ENCODE measurements at regions not wholly inside any gene's neighbourhood (a gene's known extent, or its start where the extent isn't known, plus 50 kb on each side); places are given as distances from the start of the nearest gene placed in this dataset.

- H3K4me3 ChIP-seq (ENCODE audit: low read depth, low read length), result no peak overlapping the region
- no peak for TF ChIP-seq CTCF (IDR thresholded peaks at IDR 0.05; ENCODE audit: low read depth, low read length)
Observed at GRCh38 chr13:84418041-84418440, 535.8 kb upstream of the SLITRK1 start.

- TF ChIP-seq CTCF (IDR thresholded peaks at IDR 0.05; ENCODE audit: low read depth, low read length), result no peak
- H3K4me3 ChIP-seq (ENCODE audit: low read depth, low read length), result no peak overlapping the region
Observed at GRCh38 chr13:84417416-84417815, 535.1 kb upstream of the SLITRK1 start.

- no peak overlapping the region for H3K4me3 ChIP-seq (ENCODE audit: low read depth, low read length)
- no peak for TF ChIP-seq CTCF (IDR thresholded peaks at IDR 0.05; ENCODE audit: low read depth, low read length)
Observed at GRCh38 chr13:84413016-84413415, 530.7 kb upstream of the SLITRK1 start.

DNA sequence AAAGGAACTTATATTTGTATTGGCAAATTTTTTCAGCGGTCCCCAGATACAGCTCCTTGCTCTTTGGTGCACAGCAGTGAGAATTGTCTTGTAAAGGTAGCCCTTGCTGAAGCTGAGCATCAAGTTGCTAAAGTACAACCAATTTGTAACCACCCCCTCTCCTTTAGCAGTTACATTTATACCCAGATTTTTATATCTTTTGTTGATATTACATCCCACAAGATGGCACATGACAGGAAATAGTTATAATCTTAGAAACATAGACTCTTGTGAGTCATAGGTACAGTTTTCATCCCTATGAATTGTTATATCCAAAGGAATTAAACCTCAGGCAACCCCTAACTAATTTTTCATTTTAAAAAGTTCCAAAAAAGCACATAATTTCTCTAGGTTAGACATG, 523.0 kb upstream of the SLITRK1 start:
- no peak for TF ChIP-seq CTCF (IDR thresholded peaks at IDR 0.05; ENCODE audit: low read depth, low read length)
- no peak overlapping the region for H3K4me3 ChIP-seq (ENCODE audit: low read depth, low read length)

GRCh38 chr13:84400706-84401105, 518.4 kb upstream of the SLITRK1 start:
- no peak for TF ChIP-seq CTCF (IDR thresholded peaks at IDR 0.05; ENCODE audit: low read depth, low read length)
- no peak overlapping the region for H3K4me3 ChIP-seq (ENCODE audit: low read depth, low read length)

- no peak for TF ChIP-seq CTCF (IDR thresholded peaks at IDR 0.05; ENCODE audit: low read depth, low read length)
- no peak overlapping the region for H3K4me3 ChIP-seq (ENCODE audit: low read depth, low read length)
Observed at GRCh38 chr13:84399320-84400085, 517.2 kb upstream of the SLITRK1 start.

- TF ChIP-seq CTCF (IDR thresholded peaks at IDR 0.05; ENCODE audit: low read depth, low read length), result no peak
- no peak overlapping the region for H3K4me3 ChIP-seq (ENCODE audit: low read depth, low read length)
Observed at GRCh38 chr13:84393981-84394625, 511.8 kb upstream of the SLITRK1 start.
